ENCODE measurements at regions not wholly inside any gene's neighbourhood (a gene's known extent, or its start where the extent isn't known, plus 50 kb on each side); places are given as distances from the start of the nearest gene placed in this dataset.
"Not testable (repeated sequence)": the region's sequence is repeated elsewhere in the genome, so short reads cannot be mapped to it uniquely, and the experiment has no call there.

GRCh38 chr14:88098163-88098562 lies 93.2 kb downstream of the GPR65 start:
- no peak overlapping the region for H3K4me3 Mint-ChIP-seq
- H3K27me3 ChIP-seq (ENCODE audit: control insufficient read depth in 1 of 2, insufficient read depth in 2 of 2, low read length in 2 of 2): no peaks in the 10 kb centered on the region
- H3K4me1 ChIP-seq (ENCODE audit: insufficient read depth, low read length): no peaks in the 10 kb centered on the region
- H3K36me3 Mint-ChIP-seq (ENCODE audit: low read depth): no peaks in the 10 kb centered on the region
- no peaks in the 10 kb centered on the region for H3K4me1 Mint-ChIP-seq (ENCODE audit: low read depth)
- DNase-seq: no peak
- no peak overlapping the region for H3K27ac Mint-ChIP-seq
- H3K27me3 Mint-ChIP-seq: no peaks in the 10 kb centered on the region
- H3K4me3 ChIP-seq (ENCODE audit: low read length): no peak overlapping the region
- TF ChIP-seq, protein P1, sequence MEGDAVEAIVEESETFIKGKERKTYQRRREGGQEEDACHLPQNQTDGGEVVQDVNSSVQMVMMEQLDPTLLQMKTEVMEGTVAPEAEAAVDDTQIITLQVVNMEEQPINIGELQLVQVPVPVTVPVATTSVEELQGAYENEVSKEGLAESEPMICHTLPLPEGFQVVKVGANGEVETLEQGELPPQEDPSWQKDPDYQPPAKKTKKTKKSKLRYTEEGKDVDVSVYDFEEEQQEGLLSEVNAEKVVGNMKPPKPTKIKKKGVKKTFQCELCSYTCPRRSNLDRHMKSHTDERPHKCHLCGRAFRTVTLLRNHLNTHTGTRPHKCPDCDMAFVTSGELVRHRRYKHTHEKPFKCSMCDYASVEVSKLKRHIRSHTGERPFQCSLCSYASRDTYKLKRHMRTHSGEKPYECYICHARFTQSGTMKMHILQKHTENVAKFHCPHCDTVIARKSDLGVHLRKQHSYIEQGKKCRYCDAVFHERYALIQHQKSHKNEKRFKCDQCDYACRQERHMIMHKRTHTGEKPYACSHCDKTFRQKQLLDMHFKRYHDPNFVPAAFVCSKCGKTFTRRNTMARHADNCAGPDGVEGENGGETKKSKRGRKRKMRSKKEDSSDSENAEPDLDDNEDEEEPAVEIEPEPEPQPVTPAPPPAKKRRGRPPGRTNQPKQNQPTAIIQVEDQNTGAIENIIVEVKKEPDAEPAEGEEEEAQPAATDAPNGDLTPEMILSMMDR (IDR thresholded peaks at IDR 0.05): no peak
- H3K9me3 ChIP-seq (ENCODE audit: control insufficient read depth in 1 of 2, insufficient read depth in 1 of 2, low read length in 2 of 2): no peaks in the 10 kb centered on the region
- ATAC-seq (ENCODE audit: poor library complexity): no peak
- no peaks in the 10 kb centered on the region for H3K9me3 Mint-ChIP-seq
- intact Hi-C loops (cut with DNase I, micrococcal nuclease): no loop called here
- H3K27ac ChIP-seq (ENCODE audit: low read depth in 1 of 2, low read length in 2 of 2): no peak overlapping the region
- no peaks in the 10 kb centered on the region for H3K36me3 ChIP-seq (ENCODE audit: insufficient read depth, low read length)
- ChIA-PET CTCF (no interaction called here), POLR2A (no interaction called here)

GRCh38 chr14:88104710-88105109 lies 99.8 kb downstream of the GPR65 start:
- H3K27me3 Mint-ChIP-seq: no peaks in the 10 kb centered on the region
- peaks cover 10% of the 10 kb centered on the region in 2 experiments for H3K9me3 ChIP-seq (ENCODE audit: control insufficient read depth in 1 of 2, insufficient read depth in 1 of 2, low read length in 2 of 2)
- peaks cover 12% of the 10 kb centered on the region for H3K9me3 Mint-ChIP-seq
- no peaks in the 10 kb centered on the region for H3K27me3 ChIP-seq (ENCODE audit: control insufficient read depth in 1 of 2, insufficient read depth in 2 of 2, low read length in 2 of 2)
- ATAC-seq (ENCODE audit: poor library complexity): no peak
- H3K4me1 Mint-ChIP-seq (ENCODE audit: low read depth): no peaks in the 10 kb centered on the region
- H3K27ac ChIP-seq (ENCODE audit: low read depth in 1 of 2, low read length in 2 of 2): no peak overlapping the region
- H3K4me1 ChIP-seq (ENCODE audit: insufficient read depth, low read length): no peaks in the 10 kb centered on the region
- no peak overlapping the region for H3K27ac Mint-ChIP-seq
- CTCF ChIA-PET: no interaction called here
- H3K4me3 ChIP-seq (ENCODE audit: low read length): no peak overlapping the region
- intact Hi-C loops (cut with DNase I, micrococcal nuclease): no loop called here
- no peaks in the 10 kb centered on the region for H3K36me3 Mint-ChIP-seq (ENCODE audit: low read depth)
- no peaks in the 10 kb centered on the region for H3K36me3 ChIP-seq (ENCODE audit: insufficient read depth, low read length)
- no peak overlapping the region for H3K4me3 Mint-ChIP-seq
- POLR2A ChIA-PET: interaction anchor here (0.7 kb wide), 1 partner anchor 83 kb away, joined by 4 read pairs; no protein-coding TSS in a partner anchor
- DNase-seq: no peak
- TF ChIP-seq, protein P1 (IDR thresholded peaks at IDR 0.05): no peak

GRCh38 chr14:88106377-88106776 lies 101.4 kb downstream of the GPR65 start:
- intact Hi-C loops (cut with DNase I, micrococcal nuclease): no loop called here
- H3K36me3 Mint-ChIP-seq (ENCODE audit: low read depth): no peaks in the 10 kb centered on the region
- ChIA-PET POLR2A (no interaction called here), CTCF (no interaction called here)
- TF ChIP-seq, protein P1 (IDR thresholded peaks at IDR 0.05): no peak
- Histone ChIP-seq H3K9me3 (ENCODE audit: control insufficient read depth in 1 of 2, insufficient read depth in 1 of 2, low read length in 2 of 2) (peaks cover 10% of the 10 kb centered on the region in 2 experiments), H3K27me3 (ENCODE audit: control insufficient read depth in 1 of 2, insufficient read depth in 2 of 2, low read length in 2 of 2) (no peaks in the 10 kb centered on the region), H3K4me3 (ENCODE audit: low read length) (no peak overlapping the region), H3K4me1 (ENCODE audit: insufficient read depth, low read length) (no peaks in the 10 kb centered on the region), H3K27ac (ENCODE audit: low read depth in 1 of 2, low read length in 2 of 2) (no peak overlapping the region), H3K36me3 (ENCODE audit: insufficient read depth, low read length) (no peaks in the 10 kb centered on the region)
- H3K4me3 Mint-ChIP-seq: no peak overlapping the region
- no peaks in the 10 kb centered on the region for H3K4me1 Mint-ChIP-seq (ENCODE audit: low read depth)
- DNase-seq (no peak), ATAC-seq (ENCODE audit: poor library complexity) (no peak)
- no peak overlapping the region for H3K27ac Mint-ChIP-seq
- H3K9me3 Mint-ChIP-seq: peaks cover 12% of the 10 kb centered on the region
- no peaks in the 10 kb centered on the region for H3K27me3 Mint-ChIP-seq

- intact Hi-C loops (cut with DNase I, micrococcal nuclease); H3K36me3 ChIP-seq (ENCODE audit: insufficient read depth, low read length); H3K4me3 Mint-ChIP-seq; CTCF ChIA-PET; H3K27ac ChIP-seq (ENCODE audit: low read depth in 1 of 2, low read length in 2 of 2); H3K9me3 Mint-ChIP-seq; H3K27me3 ChIP-seq (ENCODE audit: control insufficient read depth in 1 of 2, insufficient read depth in 2 of 2, low read length in 2 of 2); H3K27ac Mint-ChIP-seq; H3K9me3 ChIP-seq (ENCODE audit: control insufficient read depth in 1 of 2, insufficient read depth in 1 of 2, low read length in 2 of 2); H3K4me3 ChIP-seq (ENCODE audit: low read length); ATAC-seq (ENCODE audit: poor library complexity); H3K36me3 Mint-ChIP-seq (ENCODE audit: low read depth): not testable (repeated sequence)
- H3K4me1 ChIP-seq (ENCODE audit: insufficient read depth, low read length): peaks cover 16% of the 10 kb centered on the region
- H3K27me3 Mint-ChIP-seq: peaks cover 11% of the 10 kb centered on the region
- peak in 2 of 14 experiments; percentile 1 to 53 for DNase-seq
- POLR2A ChIA-PET: interaction anchor here (0.6 kb wide), 1 partner anchor 16 kb away, joined by 4 read pairs; no protein-coding TSS in a partner anchor
- peaks cover 20% of the 10 kb centered on the region for H3K4me1 Mint-ChIP-seq (ENCODE audit: low read depth)
Measured at GRCh38 chr14:88127669-88128068, 122.7 kb downstream of the GPR65 start.

Measured in CD4-positive, alpha-beta T cell (primary cell).